KOPT-K1 (cell line): ENCODE measurements at regions not wholly inside any gene's neighbourhood (a gene's known extent, or its start where the extent isn't known, plus 50 kb on each side); places are given as distances from the start of the nearest gene placed in this dataset.
A peak's percentile ranks its signal among the peaks of the same experiment; 100 is the strongest.
"Not testable (repeated sequence)": the region's sequence is repeated elsewhere in the genome, so short reads cannot be mapped to it uniquely, and the experiment has no call there.

Experiments used
- H3K27ac ChIP-seq: fragments of 200-600 bp; sonication (generic); 2 replicates; pipeline ENCODE4 v1.5.1; 2016; ENCODE audit warnings: antibody characterized with exemption, mild to moderate bottlenecking, low read depth, low read length; ENCODE audit not compliant: poor library complexity, severe bottlenecking
- H3K36me3 ChIP-seq: fragments of 200-600 bp; sonication (generic); 2 replicates; pipeline ENCODE4 v1.5.1; 2017; ENCODE audit warnings: antibody characterized with exemption, mild to moderate bottlenecking, low read length, moderate library complexity; ENCODE audit not compliant: insufficient read depth
- H3K9me3 ChIP-seq: fragments of 200-600 bp; sonication (generic); 2 replicates; pipeline ENCODE4 v1.5.1; 2017; ENCODE audit warnings: antibody characterized with exemption, low read length, mild to moderate bottlenecking; ENCODE audit not compliant: insufficient read depth, poor library complexity, severe bottlenecking

DNA sequence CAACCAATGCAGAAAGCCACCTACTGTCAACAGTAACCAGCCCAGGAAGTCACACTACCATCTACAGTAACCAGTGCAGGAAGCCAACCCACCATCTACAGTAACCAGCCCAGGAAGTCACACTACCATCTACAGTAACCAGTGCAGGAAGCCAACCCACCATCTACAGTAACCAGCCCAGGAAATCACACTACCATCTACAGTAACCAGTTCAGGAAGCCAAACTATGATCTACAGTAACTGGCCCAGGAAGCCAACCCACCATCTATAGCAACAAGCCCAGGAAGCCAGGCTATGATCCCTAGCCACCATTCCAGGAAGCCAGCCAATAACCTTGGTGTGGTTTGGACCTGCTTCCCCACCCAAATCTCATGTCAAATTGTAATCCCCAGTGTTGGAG, 97.4 kb upstream of the APCDD1 start:
- H3K27ac ChIP-seq, H3K36me3 ChIP-seq: not testable (repeated sequence)
- peaks cover 32% of the 10 kb centered on the region for H3K9me3 ChIP-seq

DNA sequence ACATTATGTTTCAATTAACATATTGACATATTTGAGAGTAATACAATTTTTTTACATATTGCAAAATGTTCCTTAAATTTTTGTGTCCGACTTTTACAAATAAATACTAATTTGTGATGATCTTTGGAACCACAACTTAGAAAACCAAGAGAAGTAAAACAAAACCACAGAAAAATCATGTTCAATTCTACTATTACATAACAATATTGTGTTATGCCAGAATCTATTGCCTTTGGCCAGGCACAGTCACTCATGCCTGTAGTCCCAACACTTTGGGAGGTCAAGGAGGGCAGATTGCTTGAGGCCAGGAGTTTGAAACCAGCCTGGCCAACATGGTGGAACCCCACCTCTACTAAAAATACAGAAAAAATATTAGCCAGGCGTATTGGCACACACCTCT, 92.8 kb upstream of the APCDD1 start:
- Histone ChIP-seq H3K27ac (no peak overlapping the region), H3K9me3 (peaks cover 40% of the 10 kb centered on the region), H3K36me3 (no peaks in the 10 kb centered on the region)

DNA sequence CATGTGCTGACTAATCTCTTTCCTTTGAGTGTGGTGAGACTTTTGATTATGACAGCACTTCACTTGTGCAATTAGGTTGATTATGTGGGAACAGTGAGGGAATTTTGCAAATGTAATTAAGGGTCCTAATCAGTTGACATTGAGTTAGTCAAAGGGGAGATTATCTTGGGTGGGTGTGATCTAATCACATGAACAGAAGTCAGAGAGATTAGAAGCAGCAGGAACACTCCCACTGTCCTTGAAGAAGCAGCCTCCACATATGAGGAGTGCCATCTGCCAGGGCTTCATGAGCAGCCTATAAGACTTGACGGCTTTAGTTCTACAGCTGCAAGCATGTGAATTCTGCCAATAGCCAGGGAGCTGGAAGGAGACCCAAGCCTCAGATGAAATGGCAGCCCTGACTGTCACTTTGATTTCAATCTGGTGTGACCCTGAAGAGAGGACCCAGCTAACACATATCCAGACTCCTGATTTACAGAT, 89.4 kb upstream of the APCDD1 start:
- Histone ChIP-seq H3K36me3 (no peaks in the 10 kb centered on the region), H3K9me3 (peaks cover 28% of the 10 kb centered on the region), H3K27ac (no peak overlapping the region)

DNA sequence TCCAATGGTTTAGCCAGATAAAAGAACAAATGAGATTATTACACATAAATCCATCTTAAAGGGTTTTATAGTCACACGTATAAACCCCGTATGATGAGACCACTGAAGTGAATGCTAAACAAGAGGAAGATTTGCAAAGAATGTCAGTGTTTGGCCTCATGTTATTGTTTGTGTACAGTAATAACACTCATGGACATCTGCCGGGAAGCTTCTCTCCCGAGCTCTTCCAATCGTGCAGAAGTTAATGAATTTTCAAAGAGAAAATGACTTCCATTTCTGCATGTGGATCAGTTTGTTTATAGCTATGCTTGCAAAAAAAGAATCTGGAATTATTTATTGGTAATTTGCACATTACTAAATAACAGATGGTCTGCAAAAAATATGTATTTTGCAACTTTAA, 88.5 kb upstream of the APCDD1 start:
- Histone ChIP-seq H3K36me3 (no peaks in the 10 kb centered on the region), H3K9me3 (peaks cover 28% of the 10 kb centered on the region), H3K27ac (no peak overlapping the region)

DNA sequence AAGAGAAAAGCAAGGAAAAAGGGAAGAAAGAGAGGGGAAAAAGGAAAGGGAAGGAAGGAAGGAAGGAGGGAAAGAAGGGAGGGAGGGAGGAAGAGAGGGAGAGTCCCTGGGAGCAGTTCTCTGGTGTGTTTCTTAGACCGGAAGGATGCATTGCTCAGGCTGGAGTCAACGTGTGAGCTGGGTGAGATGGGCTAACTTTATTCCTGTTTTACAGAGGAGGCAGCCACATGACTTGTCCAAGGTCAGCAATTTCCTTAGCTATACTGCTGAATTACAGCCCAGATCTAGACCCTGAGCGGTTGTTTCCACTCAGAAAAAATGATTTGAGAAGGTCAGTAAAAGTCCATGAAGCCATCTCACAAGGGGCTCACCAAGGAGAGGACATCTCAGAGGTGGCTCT, 86.6 kb upstream of the APCDD1 start:
- Histone ChIP-seq H3K27ac (no peak overlapping the region), H3K36me3 (no peaks in the 10 kb centered on the region), H3K9me3 (peaks cover 21% of the 10 kb centered on the region)

DNA sequence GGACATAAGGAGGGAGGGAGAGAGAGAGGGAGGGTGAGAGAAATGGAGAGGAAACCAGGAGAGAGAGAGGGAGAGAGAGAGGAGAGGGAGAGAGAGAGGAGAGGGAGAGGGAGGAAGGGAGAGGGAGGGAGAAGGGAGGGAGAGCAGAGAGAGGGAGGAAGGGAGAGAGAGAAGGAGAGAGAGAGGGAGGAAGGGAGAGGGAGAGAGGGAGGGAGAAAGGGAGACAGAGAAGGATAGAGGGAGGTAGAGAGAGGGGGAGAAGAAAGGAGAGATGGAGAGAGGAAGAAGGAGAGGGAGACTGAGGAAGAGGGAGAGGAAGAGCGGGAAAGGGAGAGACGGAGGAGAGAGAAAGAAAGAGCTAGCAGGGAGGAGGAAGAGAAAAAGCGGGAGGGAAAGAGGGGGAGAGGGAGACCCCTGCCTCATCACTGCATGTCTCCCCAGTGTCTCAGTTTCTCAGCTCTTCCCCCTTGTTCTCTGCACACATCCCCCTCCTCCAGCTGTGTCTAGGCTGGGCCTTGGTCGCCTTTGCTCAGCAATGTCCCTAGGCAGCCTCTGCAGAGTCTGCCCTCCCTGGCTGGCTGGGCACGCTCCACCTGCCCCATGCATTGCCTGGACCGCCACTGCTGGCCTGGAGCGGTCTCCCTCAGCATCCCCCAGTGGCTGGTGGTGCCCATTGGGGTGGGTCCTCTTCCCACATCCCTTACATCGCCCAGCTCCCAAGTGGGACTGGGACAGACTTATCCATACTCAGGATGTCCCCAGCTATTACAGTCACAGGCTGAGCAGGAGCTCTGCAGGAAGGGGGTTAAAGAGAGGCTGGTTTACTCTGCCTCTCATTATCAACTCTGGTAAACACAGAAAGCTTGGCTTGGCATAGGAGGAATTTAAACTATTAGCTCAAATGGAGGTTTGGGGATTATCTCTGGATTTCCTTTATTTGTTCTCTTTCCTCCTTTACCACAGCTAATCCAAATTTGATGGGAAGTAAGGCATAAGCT, 85.7 kb upstream of the APCDD1 start:
- Histone ChIP-seq H3K9me3 (peaks cover 14% of the 10 kb centered on the region), H3K36me3 (no peaks in the 10 kb centered on the region), H3K27ac (no peak overlapping the region)

DNA sequence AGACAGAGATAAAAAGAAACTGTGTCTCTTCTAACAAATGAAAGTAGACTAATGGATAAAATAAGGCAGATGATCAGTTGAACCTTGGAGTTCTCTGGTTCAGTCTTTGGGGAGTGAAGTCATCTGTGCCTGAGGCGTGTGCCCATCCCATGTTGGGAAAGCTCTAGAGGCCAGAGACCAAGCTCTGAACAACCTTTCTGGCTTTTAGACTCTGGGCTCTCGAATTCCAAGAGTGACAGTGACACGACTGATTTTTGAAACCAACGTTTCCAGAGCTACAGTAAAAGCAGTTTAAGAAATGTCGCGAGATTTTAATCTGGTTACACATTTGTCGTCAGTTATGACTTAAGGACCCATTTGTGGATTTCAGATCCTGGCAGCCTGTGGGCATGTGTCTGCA, 83.7 kb upstream of the APCDD1 start:
- Histone ChIP-seq H3K36me3 (no peaks in the 10 kb centered on the region), H3K27ac (peak overlapping the region; percentile 3), H3K9me3 (no peaks in the 10 kb centered on the region)

DNA sequence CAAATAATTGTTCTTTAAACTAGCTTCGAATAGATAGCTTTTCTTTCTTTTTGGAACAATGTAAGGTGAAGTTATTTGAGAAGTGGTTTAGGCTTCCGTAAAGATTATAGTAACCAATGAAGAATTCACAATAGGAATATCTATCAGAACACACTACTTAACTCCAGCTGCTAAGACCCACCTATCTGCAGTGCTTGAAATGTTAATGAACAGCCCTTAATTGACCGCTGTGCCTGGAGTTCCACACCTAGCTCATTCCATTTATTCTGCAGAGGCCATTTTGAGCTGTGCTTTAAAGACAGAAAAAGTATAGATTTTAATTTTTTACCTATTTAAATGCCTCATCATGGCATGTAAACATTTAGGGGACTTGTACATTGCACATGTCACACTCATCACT, 83.3 kb upstream of the APCDD1 start:
- Histone ChIP-seq H3K27ac (no peak overlapping the region), H3K36me3 (no peaks in the 10 kb centered on the region), H3K9me3 (no peaks in the 10 kb centered on the region)

DNA sequence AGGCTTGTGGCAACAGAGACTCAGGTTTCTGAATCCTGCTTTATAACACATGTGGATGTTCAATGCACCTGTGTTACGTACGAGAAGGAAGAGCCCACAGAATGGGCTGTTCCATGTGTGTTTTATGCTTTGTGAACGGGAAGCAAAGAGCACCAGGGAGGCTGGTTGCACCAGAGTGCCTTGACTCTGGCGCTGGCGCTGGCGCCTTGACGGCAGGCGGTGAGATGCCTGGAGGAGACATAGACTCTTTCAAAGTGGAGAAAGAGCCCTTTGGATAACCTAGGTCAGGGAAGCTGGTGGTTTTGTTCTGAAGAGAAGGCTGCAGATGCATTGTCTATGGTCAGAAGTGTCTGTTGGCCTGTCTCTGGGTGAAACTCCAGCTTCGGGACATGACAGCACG, 80.2 kb upstream of the APCDD1 start:
- Histone ChIP-seq H3K9me3 (no peaks in the 10 kb centered on the region), H3K36me3 (no peaks in the 10 kb centered on the region), H3K27ac (no peak overlapping the region)

DNA sequence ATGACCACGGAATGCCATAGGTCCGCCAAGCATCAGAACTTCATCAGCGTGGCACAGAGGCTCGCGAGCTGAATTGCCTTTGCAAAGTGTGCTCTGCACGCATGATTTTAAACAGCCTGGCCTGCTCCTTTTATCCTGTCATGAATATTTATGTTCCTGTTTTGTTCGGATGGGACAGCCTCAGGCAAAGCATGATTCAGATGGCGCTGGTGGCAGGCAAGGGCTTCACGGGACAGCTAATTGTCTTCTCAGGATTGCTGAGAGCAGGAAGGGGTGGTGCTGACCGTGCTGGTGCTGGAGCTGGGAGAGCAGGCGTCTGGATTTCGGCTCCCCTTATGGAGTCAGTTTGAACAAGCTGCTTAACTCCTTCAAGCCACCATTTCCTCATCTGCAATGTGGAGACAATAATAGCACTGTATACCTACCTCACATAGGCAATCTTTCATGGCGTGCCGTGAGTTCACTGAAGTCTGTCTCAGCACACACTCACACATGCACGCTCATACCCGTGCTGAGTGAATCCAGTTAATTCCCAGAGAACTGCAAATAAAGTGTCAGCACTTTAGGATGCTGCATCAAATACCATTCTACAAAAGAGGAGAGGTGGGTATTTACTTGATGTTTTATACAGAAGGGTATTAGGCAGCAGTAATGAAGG, 79.7 kb upstream of the APCDD1 start:
- Histone ChIP-seq H3K36me3 (no peaks in the 10 kb centered on the region), H3K27ac (no peak overlapping the region)

DNA sequence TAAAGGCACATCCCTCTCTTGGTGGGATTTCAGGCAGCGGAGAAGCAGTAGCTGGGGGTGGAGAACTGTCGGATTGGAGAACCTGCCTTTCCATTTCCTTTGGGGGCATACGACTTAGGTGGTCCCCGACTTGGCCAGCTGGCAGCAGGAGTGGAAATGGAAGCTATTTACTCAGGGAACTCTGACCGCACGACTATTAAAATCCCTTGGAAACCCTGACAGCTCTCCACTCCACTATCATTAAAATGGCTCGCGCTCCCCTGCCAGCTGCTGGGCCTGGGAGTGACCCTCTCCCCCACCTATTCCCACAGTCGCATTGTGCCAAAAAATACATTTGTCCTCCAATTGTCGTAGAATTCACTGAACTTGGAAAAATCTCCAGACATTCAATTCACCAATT, 77.7 kb upstream of the APCDD1 start:
- Histone ChIP-seq H3K9me3 (no peaks in the 10 kb centered on the region), H3K27ac (no peak overlapping the region), H3K36me3 (no peaks in the 10 kb centered on the region)

More for the DNA sequence above, 79.7 kb upstream of the APCDD1 start:
- no peaks in the 10 kb centered on the region for H3K9me3 ChIP-seq

DNA sequence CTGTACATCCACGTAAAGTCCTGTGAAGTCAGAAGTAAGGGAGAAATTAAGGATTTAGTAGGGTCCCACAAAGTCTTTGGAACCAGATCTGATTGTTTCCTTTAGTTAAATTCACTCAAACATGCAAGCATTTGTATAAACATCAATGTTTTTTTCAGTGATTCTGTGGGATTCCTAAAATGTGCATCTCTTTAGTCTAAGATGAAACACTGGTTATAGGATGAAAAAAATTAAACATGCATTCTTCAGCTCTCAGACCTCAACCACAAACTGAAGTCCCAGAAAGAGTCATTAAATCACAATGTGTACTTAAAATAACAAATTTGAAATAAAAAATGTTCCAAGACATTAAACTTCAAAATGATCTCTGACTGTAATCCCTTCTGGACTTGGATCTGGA, 76.5 kb upstream of the APCDD1 start:
- Histone ChIP-seq H3K9me3 (no peaks in the 10 kb centered on the region), H3K27ac (no peak overlapping the region), H3K36me3 (no peaks in the 10 kb centered on the region)

DNA sequence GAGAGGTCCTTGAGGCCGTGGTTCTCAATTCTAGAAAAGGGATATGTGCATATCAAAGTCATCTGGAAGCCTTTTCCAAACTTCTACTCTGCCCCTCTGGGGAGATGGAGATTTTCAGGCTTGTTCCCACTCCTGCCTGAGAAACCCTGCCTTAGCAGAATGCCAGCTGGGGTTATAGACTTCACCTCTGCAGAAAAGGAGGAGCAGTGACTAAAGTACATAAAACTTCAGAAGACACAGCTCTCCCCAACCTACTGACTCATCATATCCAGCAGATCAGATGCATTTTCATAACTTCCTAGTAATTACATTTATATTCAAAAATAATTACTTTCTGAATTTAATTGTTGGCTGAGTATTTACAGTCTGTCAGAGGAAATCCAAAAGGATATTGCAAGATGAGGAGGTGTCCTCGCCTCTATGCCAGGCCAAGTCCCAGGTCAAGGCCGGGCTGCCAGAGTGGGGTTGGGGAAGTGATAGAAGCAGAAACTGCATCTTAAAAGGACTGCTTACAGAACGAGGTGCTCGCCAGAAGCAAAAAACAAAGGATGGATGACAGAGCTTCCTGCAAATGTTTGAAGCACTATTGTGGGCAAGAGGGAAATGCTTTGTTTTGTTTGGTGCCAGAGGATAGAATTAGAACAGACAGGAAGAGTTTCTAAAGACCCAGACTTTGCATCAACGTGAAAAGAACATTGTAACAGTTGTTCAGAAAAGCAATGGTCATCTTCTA, 75.6 kb upstream of the APCDD1 start:
- Histone ChIP-seq H3K27ac (peak overlapping the region; percentile 30), H3K9me3 (no peaks in the 10 kb centered on the region), H3K36me3 (no peaks in the 10 kb centered on the region)

DNA sequence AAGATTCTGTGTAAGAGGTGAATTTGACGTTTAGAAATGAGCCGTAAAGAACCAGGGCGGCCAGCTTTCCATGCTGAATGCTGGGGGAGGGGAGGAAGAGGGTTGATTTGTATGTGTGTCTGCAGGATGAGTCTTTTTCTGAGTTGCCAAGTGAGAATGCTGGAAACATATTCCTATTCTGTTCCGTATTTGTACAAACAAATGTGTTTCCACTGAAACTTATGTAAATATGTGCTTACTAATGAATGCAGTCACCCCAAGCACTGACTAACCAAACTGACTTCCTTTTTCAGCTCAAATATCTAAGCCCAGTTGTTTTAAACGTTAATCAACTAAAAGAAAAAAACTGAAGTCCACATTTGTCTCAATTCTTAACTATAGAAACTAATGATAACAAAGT, 74.9 kb upstream of the APCDD1 start:
- no peaks in the 10 kb centered on the region for H3K36me3 ChIP-seq
- peak overlapping the region; percentile 30 for H3K27ac ChIP-seq
- H3K9me3 ChIP-seq, result no peaks in the 10 kb centered on the region

DNA sequence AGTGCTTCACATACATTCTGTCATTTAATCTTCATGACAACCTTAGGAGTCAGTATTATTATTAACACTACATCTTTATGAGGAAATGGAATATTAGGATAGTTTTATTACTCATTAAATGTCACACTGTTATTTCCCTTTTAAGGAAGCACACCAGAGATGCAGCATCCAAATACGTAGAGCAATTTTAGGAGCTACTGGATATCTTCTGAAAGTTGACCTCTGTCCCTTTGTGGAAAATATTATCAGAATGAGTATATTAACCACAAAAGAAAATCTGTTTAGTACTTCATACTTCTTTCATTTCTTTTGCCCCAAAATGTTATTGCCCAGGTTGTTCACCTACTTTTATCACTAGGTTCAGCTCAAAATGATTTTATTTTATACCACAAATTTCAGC, 72.9 kb upstream of the APCDD1 start:
- H3K27ac ChIP-seq, result no peak overlapping the region
- no peaks in the 10 kb centered on the region for H3K36me3 ChIP-seq

More for the DNA sequence above, 72.9 kb upstream of the APCDD1 start:
- no peaks in the 10 kb centered on the region for H3K9me3 ChIP-seq
